HCT116 (cell line): ENCODE measurements at regions not wholly inside any gene's neighbourhood (a gene's known extent, or its start where the extent isn't known, plus 50 kb on each side); places are given as distances from the start of the nearest gene placed in this dataset.

Experiments
- ATAC-seq: fragments of 200-7000 bp; cut with Tn5 transposase; 2 replicates; pipeline ENCODE4 v1.9.1; 2020; ENCODE audit warnings: mild to moderate bottlenecking, moderate library complexity
- BruUV-seq: library from RNA; stranded (reverse); fragments of 400-500 nt; replicated peaks from 2 replicates; lab custom pipeline; 2021; lab: Mats Ljungman, UMichigan
- CTCF ChIA-PET: fragments of 300-600 bp; sonication (Branson Sonifier 250); formaldehyde crosslinking; loops from one replicate; lab custom pipeline; 2021; ENCODE audit warnings: antibody characterized with exemption; lab: Charles Lee
- POLR2A ChIA-PET: fragments of 300-600, 350-600 bp; sonication (Branson Sonifier 250); formaldehyde crosslinking; loops from one replicate; lab custom pipeline; 2021; ENCODE audit warnings: antibody characterized with exemption; lab: Charles Lee
- RAD21 ChIA-PET, 2 experiments: fragments of 300-600 bp; sonication (Branson Sonifier 250); formaldehyde crosslinking; loops; one replicate each; lab custom pipeline; 2023; ENCODE audit warnings: low total read pairs in 2 of 2; ENCODE audit not compliant: uncharacterized antibody in 2 of 2, unreplicated experiment in 2 of 2, low non-redundant PET in 1 of 2; lab: Charles Lee
- DNase-seq: peaks from one replicate; pipeline ENCODE4 v3.0.0-alpha.2; 2010; ENCODE audit warnings: low read depth, low spot score
- H2AFZ ChIP-seq: fragments of 200-600 bp; shearing (Covaris generic), sonication (generic); 2 replicates; pipeline ENCODE4 v1.6.1; 2017; ENCODE audit warnings: low read depth, mixed run types, mixed read lengths, antibody characterized with exemption, low read length; ENCODE audit not compliant: poor library complexity, severe bottlenecking
- H3K27ac ChIP-seq: 2 replicates; pipeline ENCODE4 v1.5.1; 2012; ENCODE audit warnings: low read depth, low read length
- H3K27me3 ChIP-seq: fragments of 200-600 bp; sonication (generic); 2 replicates; pipeline ENCODE4 v1.6.1; 2016; ENCODE audit warnings: mixed run types, low read length, mixed read lengths; ENCODE audit not compliant: insufficient read depth
- H3K36me3 ChIP-seq, 2 experiments: fragments of 200-500 bp in 1 of 2; fragments of 200-600 bp in 1 of 2; sonication (Bioruptor generic) in 1 of 2; sonication (generic) in 1 of 2; 2 replicates each; pipeline versions ENCODE4 v1.5.1 to v1.6.1; 2014 to 2016; ENCODE audit warnings: low read length in 2 of 2, inconsistent platforms in 1 of 2, mixed read lengths in 1 of 2, mixed run types in 1 of 2; ENCODE audit not compliant: insufficient read depth in 2 of 2, control insufficient read depth in 1 of 2
- H3K4me1 ChIP-seq, 2 experiments: fragments of 200-600 bp in 1 of 2; sonication (generic) in 1 of 2; 2 replicates each; pipeline versions ENCODE4 v1.5.1 to v1.6.1; 2012 to 2017; ENCODE audit warnings: low read length in 2 of 2, inconsistent platforms in 1 of 2, mild to moderate bottlenecking in 1 of 2, mixed read lengths in 1 of 2, mixed run types in 1 of 2, moderate library complexity in 1 of 2; ENCODE audit not compliant: insufficient read depth in 2 of 2, control insufficient read depth in 1 of 2
- H3K4me2 ChIP-seq: fragments of 200-600 bp; sonication (generic); 2 replicates; pipeline ENCODE4 v1.6.1; 2017; ENCODE audit warnings: mixed run types, low read length, mixed read lengths
- H3K4me3 ChIP-seq, 2 experiments: fragments of 200-600 bp in 1 of 2; sonication (generic) in 1 of 2; replicated peaks in 1 of 2; 2 replicates each; pipeline ENCODE4 v1.5.1; 2011 to 2016; ENCODE audit warnings: low read length in 2 of 2, control low read depth in 1 of 2, low read depth in 1 of 2, mild to moderate bottlenecking in 1 of 2, mixed read lengths in 1 of 2, mixed run types in 1 of 2
- H3K79me2 ChIP-seq: fragments of 200-600 bp; sonication (generic); 2 replicates; pipeline ENCODE4 v1.6.1; 2017; ENCODE audit warnings: mild to moderate bottlenecking, mixed run types, low read length, moderate library complexity, mixed read lengths; ENCODE audit not compliant: insufficient read depth
- H3K9ac ChIP-seq: fragments of 200-600 bp; sonication (generic); 2 replicates; pipeline ENCODE4 v1.6.1; 2016; ENCODE audit warnings: low read length, mixed read lengths
- H3K9me2 ChIP-seq: fragments of 200-600 bp; sonication (generic), shearing (Covaris generic); 2 replicates; pipeline ENCODE4 v1.6.1; 2017; ENCODE audit warnings: mixed run types, mild to moderate bottlenecking, moderate library complexity; ENCODE audit not compliant: insufficient read depth
- H3K9me3 ChIP-seq, 2 experiments: fragments of 200-500 bp in 1 of 2; fragments of 200-600 bp in 1 of 2; sonication (Bioruptor generic) in 1 of 2; sonication (generic) in 1 of 2; 2 replicates each; pipeline ENCODE4 v1.6.1; 2014 to 2017; ENCODE audit warnings: low read length in 2 of 2, mixed read lengths in 2 of 2, inconsistent platforms in 1 of 2, low read depth in 1 of 2, mild to moderate bottlenecking in 1 of 2, mixed run types in 1 of 2, moderate library complexity in 1 of 2; ENCODE audit not compliant: control insufficient read depth in 1 of 2, insufficient read depth in 1 of 2
- H4K20me1 ChIP-seq: fragments of 200-600 bp; sonication (generic), shearing (Covaris generic); 2 replicates; pipeline ENCODE4 v1.6.1; 2017; ENCODE audit warnings: mixed run types, mild to moderate bottlenecking, moderate library complexity; ENCODE audit not compliant: insufficient read depth
- CEBPB ChIP-seq: IDR thresholded peaks from 2 replicates; pipeline ENCODE4 v1.6.1; 2012; ENCODE audit warnings: low read depth
- EGR1 ChIP-seq: IDR thresholded peaks from 2 replicates; pipeline ENCODE4 v1.6.1; 2012; ENCODE audit warnings: low read depth
- EZH2 ChIP-seq: fragments of 200-600 bp; sonication (generic); IDR thresholded peaks from 2 replicates; pipeline ENCODE4 v1.6.1; 2017; ENCODE audit warnings: antibody characterized with exemption, mixed run types
- EZH2phosphoT487 ChIP-seq: fragments of 200-600 bp; IDR thresholded peaks from 2 replicates; pipeline ENCODE4 v1.6.1; 2018; ENCODE audit warnings: antibody characterized with exemption, borderline replicate concordance
- JUND ChIP-seq: IDR thresholded peaks from 2 replicates; pipeline ENCODE4 v1.6.1; 2012
- POLR2A ChIP-seq: IDR thresholded peaks from 2 replicates; pipeline ENCODE4 v1.7.0; 2011; ENCODE audit warnings: borderline replicate concordance; ENCODE audit not compliant: insufficient read depth, insufficient read length; ENCODE audit errors: extremely low read depth
- RAD21 ChIP-seq: IDR thresholded peaks from 2 replicates; pipeline ENCODE4 v1.6.1; 2012; ENCODE audit warnings: low read depth, mild to moderate bottlenecking
- SP1 ChIP-seq: IDR thresholded peaks from 2 replicates; pipeline ENCODE4 v1.6.1; 2012; ENCODE audit warnings: low read depth
- SRF ChIP-seq: IDR thresholded peaks from 2 replicates; pipeline ENCODE4 v1.6.1; 2012; ENCODE audit warnings: low read depth
- intact Hi-C: fragments of 100-400 bp; cut with micrococcal nuclease; formaldehyde crosslinking; loops from 2 replicates; pipeline ENCODE4 v1.10.0; 2022
- TF ChIP-seq, protein P1 (sequence below): IDR thresholded peaks from 2 replicates; pipeline ENCODE4 v1.6.1; 2011; ENCODE audit warnings: mild to moderate bottlenecking, low read length, moderate library complexity; ENCODE audit not compliant: insufficient replicate concordance; ENCODE audit errors: extremely low read depth
- TF ChIP-seq, protein P2 (sequence below): IDR thresholded peaks from 2 replicates; pipeline ENCODE4 v1.6.1; 2012

DNA sequence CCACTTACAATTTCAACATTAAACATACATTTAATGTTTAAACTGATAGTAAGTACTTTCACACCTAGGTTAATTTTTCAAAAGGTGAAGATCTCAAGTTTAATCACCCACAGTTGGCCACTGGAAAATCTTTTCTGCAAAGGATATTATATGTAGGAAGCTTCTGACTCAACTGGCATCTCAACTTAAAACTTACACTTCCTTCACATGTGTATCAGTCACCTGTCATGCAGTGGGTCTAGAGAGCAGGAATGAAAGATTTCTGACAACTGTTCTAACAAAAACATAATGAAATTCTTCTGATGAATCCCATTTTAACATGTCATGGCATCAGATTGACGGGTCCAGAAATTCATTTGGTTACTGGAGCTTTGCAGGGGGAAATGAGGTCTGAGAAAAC lies 192.8 kb downstream of the KLHL28 start:
- DNase-seq (no peak), ATAC-seq (no peak)
- Histone ChIP-seq H3K79me2 (no peaks in the 10 kb centered on the region), H3K4me3 (no peak overlapping the region), H3K9me2 (no peaks in the 10 kb centered on the region), H4K20me1 (no peaks in the 10 kb centered on the region), H3K4me1 (no peaks in the 10 kb centered on the region), H3K36me3 (no peaks in the 10 kb centered on the region), H3K9me3 (no peaks in the 10 kb centered on the region), H3K27ac (no peak overlapping the region), H3K9ac (no peak overlapping the region), H2AFZ (no peak overlapping the region), H3K27me3 (no peaks in the 10 kb centered on the region), H3K4me2 (no peak overlapping the region)
- TF ChIP-seq EZH2phosphoT487 (no peak), EZH2 (no peak), JUND (no peak), SRF (no peak), CEBPB (no peak), SP1 (no peak), RAD21 (no peak), POLR2A (no peak), EGR1 (no peak)
- TF ChIP-seq, protein P1, sequence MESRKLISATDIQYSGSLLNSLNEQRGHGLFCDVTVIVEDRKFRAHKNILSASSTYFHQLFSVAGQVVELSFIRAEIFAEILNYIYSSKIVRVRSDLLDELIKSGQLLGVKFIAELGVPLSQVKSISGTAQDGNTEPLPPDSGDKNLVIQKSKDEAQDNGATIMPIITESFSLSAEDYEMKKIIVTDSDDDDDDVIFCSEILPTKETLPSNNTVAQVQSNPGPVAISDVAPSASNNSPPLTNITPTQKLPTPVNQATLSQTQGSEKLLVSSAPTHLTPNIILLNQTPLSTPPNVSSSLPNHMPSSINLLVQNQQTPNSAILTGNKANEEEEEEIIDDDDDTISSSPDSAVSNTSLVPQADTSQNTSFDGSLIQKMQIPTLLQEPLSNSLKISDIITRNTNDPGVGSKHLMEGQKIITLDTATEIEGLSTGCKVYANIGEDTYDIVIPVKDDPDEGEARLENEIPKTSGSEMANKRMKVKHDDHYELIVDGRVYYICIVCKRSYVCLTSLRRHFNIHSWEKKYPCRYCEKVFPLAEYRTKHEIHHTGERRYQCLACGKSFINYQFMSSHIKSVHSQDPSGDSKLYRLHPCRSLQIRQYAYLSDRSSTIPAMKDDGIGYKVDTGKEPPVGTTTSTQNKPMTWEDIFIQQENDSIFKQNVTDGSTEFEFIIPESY: no peak
- TF ChIP-seq, protein P2, sequence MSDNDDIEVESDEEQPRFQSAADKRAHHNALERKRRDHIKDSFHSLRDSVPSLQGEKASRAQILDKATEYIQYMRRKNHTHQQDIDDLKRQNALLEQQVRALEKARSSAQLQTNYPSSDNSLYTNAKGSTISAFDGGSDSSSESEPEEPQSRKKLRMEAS: no peak
- no TSS peak for BruUV-seq
- RAD21 ChIA-PET: no interaction called here
- CTCF ChIA-PET: no interaction called here
- intact Hi-C loops: no loop called here
- POLR2A ChIA-PET: no interaction called here
